Erythroblast (primary cell): ENCODE measurements at regions not wholly inside any gene's neighbourhood (a gene's known extent, or its start where the extent isn't known, plus 50 kb on each side); places are given as distances from the start of the nearest gene placed in this dataset.
"Not testable (repeated sequence)": the region's sequence is repeated elsewhere in the genome, so short reads cannot be mapped to it uniquely, and the experiment has no call there.

Experiments used
- DNase-seq, 2 experiments: peaks; one replicate each; lab custom pipeline; 2025; lab: John Stamatoyannopoulos, UW
- GATA1 ChIP-seq: IDR thresholded peaks from 2 replicates; pipeline ENCODE4 v1.6.1; 2011; ENCODE audit warnings: low read depth, mild to moderate bottlenecking, control low read depth, low read length, moderate library complexity
- POLR2A ChIP-seq: IDR thresholded peaks from 2 replicates; pipeline ENCODE4 v1.6.1; 2011; ENCODE audit warnings: mild to moderate bottlenecking, low read length

GRCh38 chr12:93990832-93991803 is 157.3 kb upstream of the PLXNC1 start:
- TF ChIP-seq POLR2A (no peak), GATA1 (no peak)
- peak; percentile 15 to 24 for DNase-seq

GRCh38 chr12:93991829-93992461 is 156.4 kb upstream of the PLXNC1 start:
- TF ChIP-seq GATA1 = no peak
- no peak for TF ChIP-seq POLR2A
- no peak for DNase-seq

- TF ChIP-seq POLR2A (no peak), GATA1 (no peak)
- DNase-seq = no peak
Observed at GRCh38 chr12:93994721-93995120, 153.7 kb upstream of the PLXNC1 start.

GRCh38 chr12:93996321-93996720 is 152.1 kb upstream of the PLXNC1 start:
- no peak for DNase-seq
- TF ChIP-seq GATA1 = no peak
- no peak for TF ChIP-seq POLR2A

- no peak for TF ChIP-seq POLR2A
- TF ChIP-seq GATA1 = no peak
- DNase-seq = no peak
Observed at GRCh38 chr12:94001691-94002090, 146.7 kb upstream of the PLXNC1 start.

GRCh38 chr12:94002925-94003324 is 145.5 kb upstream of the PLXNC1 start:
- not testable (repeated sequence) for DNase-seq

- DNase-seq = not testable (repeated sequence)
Observed at GRCh38 chr12:94007833-94008232, 140.5 kb upstream of the PLXNC1 start.

GRCh38 chr12:94010307-94010706 is 138.1 kb upstream of the PLXNC1 start:
- no peak for DNase-seq
- TF ChIP-seq POLR2A (no peak), GATA1 (no peak)

- no peak for TF ChIP-seq POLR2A
- no peak for TF ChIP-seq GATA1
- DNase-seq = no peak
Observed at GRCh38 chr12:94012071-94012470, 136.3 kb upstream of the PLXNC1 start.

- no peak for DNase-seq
Observed at GRCh38 chr12:94012590-94012989, 135.8 kb upstream of the PLXNC1 start.

GRCh38 chr12:94017247-94017646 is 131.1 kb upstream of the PLXNC1 start:
- not testable (repeated sequence) for DNase-seq

More at GRCh38 chr12:94012590-94012989, 135.8 kb upstream of the PLXNC1 start:
- TF ChIP-seq POLR2A (no peak), GATA1 (no peak)

GRCh38 chr12:94020335-94020734 is 128.0 kb upstream of the PLXNC1 start:
- DNase-seq = no peak
- no peak for TF ChIP-seq POLR2A
- no peak for TF ChIP-seq GATA1

- TF ChIP-seq GATA1 = no peak
- no peak for TF ChIP-seq POLR2A
- no peak for DNase-seq
Observed at GRCh38 chr12:94023879-94024278, 124.5 kb upstream of the PLXNC1 start.

- no peak for DNase-seq
- TF ChIP-seq POLR2A (no peak), GATA1 (no peak)
Observed at GRCh38 chr12:94025068-94025467, 123.3 kb upstream of the PLXNC1 start.

GRCh38 chr12:94025756-94026155 is 122.6 kb upstream of the PLXNC1 start:
- no peak for DNase-seq
- TF ChIP-seq POLR2A (no peak), GATA1 (no peak)

GRCh38 chr12:94026596-94026995 is 121.8 kb upstream of the PLXNC1 start:
- no peak for DNase-seq
- no peak for TF ChIP-seq GATA1
- no peak for TF ChIP-seq POLR2A
